Right ventricle myocardium superior (tissue), 1 donor: ENCODE measurements at regions not wholly inside any gene's neighbourhood (a gene's known extent, or its start where the extent isn't known, plus 50 kb on each side); places are given as distances from the start of the nearest gene placed in this dataset.
"Not testable (repeated sequence)": the region's sequence is repeated elsewhere in the genome, so short reads cannot be mapped to it uniquely, and the experiment has no call there.

Experiments
- ATAC-seq: fragments of 200-7000 bp; cut with Tn5 transposase; one replicate; pipeline ENCODE4 v1.9.1; 2020; ENCODE audit warnings: mild to moderate bottlenecking; ENCODE audit not compliant: poor library complexity
- DNase-seq: peaks from one replicate; pipeline ENCODE4 v3.0.0-alpha.2; 2020
- intact Hi-C: fragments of 100-400 bp; cut with DNase I; formaldehyde crosslinking; loops from one replicate; pipeline ENCODE4 v1.11.2; 2022
- donor health status: DM: no; HTN: yes; CAD: no; lungs with severe emphysema.

GRCh38 chr5:53378590-53379247 is 101.7 kb upstream of the FST start:
- DNase-seq (no peak), ATAC-seq (no peak)
- intact Hi-C loops: no loop called here

DNA sequence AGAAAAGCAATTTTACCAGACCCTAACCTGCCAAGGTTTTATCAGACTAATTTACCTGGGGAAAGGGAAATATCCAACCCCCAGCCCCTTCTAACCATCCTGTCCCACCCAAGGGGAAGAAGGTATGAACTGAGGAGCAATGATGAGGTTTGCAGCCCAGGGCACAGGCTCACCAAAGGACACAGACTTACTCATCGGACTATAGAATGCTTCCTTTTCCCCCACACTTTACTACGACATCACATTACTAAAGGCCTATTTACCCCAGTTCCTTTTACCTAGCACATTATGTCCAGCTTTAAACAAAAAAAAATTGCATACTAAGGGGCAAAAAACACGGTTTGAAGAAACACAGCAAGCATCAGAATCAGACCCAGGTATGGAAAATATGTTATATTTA is 94.1 kb upstream of the FST start:
- no peak for DNase-seq
- ATAC-seq: no peak
- intact Hi-C loops: no loop called here

DNA sequence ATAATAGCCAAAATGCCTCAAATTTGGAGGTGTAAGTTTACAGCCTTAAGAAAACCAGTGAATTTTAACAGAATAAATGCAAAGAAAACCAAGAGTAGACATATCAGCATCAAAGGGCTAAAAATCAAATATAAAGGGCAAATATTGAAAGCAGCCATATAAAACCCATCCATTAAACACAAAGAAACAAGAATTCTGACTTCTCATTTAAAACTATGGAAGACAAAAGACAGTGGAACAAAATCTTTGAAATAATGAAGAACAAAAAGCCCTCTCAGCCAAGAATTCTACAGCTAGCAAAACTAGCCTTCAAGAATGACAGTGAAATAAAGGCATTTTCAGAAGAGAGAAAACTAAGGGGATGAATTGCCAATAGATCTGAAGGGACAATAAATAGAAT is 91.3 kb upstream of the FST start:
- ATAC-seq (no peak), DNase-seq (no peak)
- intact Hi-C loops: no loop called here

DNA sequence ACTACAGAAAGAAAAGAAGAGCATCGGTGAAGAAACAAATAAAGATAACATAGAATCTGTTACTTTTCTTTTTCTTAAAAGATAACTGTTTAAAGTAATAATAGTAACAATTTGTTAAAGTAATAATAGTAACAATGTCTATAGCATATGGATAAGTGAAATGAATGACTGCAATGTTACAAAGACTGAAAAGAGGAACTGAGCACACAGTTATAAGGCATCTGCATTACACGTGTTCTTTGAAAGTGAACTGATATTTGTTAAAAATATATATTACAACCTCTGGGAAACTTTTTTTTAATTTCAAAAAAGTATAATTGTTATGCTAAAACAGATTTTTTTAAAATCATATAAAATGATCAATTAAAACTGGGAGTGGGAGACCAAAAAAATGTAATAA is 88.4 kb upstream of the FST start:
- DNase-seq (no peak), ATAC-seq (no peak)
- intact Hi-C loops: no loop called here

GRCh38 chr5:53394808-53395207 is 85.6 kb upstream of the FST start:
- intact Hi-C loops: no loop called here
- DNase-seq (no peak), ATAC-seq (no peak)

DNA sequence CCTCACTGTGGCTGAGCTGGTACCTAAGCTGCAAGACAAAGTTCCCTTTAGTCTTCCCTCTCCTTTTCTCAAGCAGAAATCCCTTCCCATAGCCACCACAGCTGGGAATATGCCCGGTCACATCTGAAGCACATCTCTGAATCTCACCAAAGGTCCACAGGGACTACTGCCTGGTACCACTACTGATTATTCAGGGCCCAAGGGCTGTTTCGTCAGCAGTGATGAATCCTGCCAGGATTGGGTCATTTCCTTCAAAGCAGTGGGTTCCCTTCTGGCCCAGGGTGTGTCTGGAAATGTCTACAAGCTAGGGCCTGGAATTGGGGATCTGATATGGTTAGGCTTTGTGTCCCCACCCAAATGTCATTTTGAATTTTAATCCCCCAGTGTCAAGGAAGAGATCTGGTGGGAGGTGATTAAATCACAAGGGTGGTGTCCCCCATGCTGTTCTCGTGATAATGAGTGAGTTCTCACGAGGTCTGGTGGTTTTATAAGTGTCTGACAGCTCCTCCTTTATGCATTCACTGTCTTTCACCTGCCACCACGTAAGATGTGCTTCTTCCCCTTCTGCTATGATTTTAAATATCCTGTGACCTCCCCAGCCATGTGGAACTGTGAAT is 83.2 kb upstream of the FST start:
- ATAC-seq (no peak), DNase-seq (no peak)
- intact Hi-C loops: no loop called here

- intact Hi-C loops: no loop called here
- ATAC-seq (peak; percentile 55), DNase-seq (peak; percentile 46)
Measured at GRCh38 chr5:53397845-53398244, 82.6 kb upstream of the FST start.

DNA sequence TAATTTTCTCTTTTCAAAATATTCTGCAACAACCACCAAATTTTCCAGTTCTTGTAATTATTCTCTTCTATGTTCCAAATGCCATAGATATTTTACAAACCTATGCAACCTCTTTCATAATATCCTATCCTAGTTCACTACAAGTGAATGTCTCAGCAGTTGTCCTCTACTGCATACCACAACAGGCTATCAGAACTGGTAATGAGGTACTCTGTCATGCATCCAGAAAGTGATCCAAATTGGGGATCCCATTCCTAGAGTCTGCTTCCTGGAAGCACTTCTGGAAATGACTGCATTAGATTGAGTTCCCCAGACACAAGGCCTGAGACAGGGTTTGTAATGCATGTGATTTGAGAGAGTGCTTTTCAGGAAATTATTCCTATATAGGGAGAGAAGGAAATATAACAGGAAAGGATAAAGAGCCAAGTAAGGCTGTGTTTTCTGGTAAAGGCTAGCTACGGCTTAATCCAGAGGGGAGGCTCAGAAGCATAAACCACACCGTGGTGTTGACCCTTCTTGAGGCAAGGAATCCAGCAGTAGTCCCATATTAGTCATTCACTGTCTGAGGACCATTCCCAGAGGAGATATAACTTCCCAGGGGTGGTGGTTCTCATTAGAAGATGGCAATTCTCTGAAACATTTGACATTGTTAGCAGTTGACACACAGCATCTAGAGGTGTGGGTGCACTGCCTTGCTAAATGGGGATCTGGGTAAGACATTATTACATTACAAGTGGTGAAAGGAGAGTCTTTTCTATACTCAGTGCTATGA is 80.3 kb upstream of the FST start:
- no peak for ATAC-seq
- intact Hi-C loops: no loop called here
- DNase-seq: no peak

GRCh38 chr5:53403291-53403690 is 77.1 kb upstream of the FST start:
- intact Hi-C loops: no loop called here
- no peak for ATAC-seq
- no peak for DNase-seq

- no peak for DNase-seq
- no peak for ATAC-seq
- intact Hi-C loops: no loop called here
Measured at GRCh38 chr5:53403758-53404157, 76.7 kb upstream of the FST start.

DNA sequence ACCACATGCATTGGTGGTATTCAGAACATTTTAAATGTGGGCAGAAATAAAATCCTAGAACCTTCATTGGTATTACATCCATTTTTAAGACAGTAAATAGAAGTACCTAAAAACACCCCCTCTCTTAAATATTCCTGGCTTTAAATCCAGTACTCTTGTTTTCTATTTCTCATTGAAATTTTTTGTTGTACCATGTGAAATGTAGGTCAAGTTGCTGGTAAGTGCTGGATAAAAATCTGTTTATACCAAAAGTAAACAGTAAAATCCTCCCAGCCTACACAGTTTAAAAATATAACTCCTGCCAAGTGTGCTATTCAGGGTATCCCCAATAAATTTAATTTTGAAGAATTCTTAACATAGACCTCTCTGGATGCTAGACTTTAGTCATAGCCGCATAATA is 75.0 kb upstream of the FST start:
- DNase-seq: no peak
- no peak for ATAC-seq
- intact Hi-C loops: no loop called here

- DNase-seq: no peak
- ATAC-seq: no peak
- intact Hi-C loops: no loop called here
Measured at GRCh38 chr5:53406630-53407316, 73.7 kb upstream of the FST start.

DNA sequence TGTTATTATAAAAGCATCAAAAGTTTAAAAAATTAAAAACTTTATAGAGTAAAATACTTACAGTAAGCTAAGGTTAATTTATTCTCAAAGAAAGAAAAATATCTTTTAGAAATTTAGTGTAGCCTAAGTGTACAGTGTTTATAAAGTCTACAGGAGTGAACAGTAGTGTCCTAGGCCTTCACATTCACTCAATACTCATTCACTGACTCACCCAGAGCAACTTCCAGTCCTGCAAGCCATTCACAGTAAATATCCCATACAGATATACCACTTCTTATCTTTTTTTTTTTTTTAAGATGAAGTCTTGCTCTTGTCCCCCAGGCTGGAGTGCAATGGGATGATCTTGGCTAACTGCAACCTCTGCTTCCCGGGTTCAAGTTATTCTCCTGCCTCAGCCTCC is 73.1 kb upstream of the FST start:
- no peak for DNase-seq
- intact Hi-C loops: no loop called here
- no peak for ATAC-seq

DNA sequence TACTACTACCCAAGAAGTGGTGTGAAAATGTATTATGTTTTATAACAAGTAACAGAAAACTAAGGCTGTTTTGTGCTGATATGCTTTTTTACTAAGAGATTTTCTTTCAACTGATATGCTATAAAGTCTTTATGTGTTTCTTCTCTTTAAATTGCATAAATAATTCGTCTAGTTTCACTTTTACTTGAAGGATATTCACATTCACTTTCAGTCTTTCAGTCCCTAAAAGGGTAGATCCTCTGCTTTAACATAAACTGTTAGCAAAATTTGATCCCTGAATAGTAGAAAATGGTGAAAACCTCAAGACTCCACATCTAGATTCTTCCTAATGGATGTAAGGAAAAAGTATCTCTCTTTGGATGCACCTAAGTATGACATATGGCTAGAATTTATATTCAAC is 69.0 kb upstream of the FST start:
- intact Hi-C loops: no loop called here
- DNase-seq: no peak

DNA sequence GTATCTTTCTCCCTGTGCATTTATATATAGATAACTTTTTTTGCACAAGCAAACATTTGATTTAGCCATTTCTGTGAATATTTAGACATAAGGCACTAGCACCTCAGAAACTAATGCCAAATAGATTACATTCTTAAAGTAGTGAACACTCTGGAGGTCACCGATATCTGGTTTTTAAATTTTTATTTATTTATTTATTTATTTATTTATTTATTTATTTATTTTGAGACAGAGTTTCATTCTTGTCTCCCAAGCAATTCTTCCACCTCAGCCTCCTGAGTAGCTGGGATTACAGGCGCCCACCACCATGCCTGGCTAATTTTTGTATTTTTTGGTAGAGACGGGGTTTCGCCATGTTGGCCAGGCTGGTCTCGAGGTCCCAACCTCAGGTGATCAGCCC is 67.9 kb upstream of the FST start:
- ATAC-seq, DNase-seq: not testable (repeated sequence)

More for the DNA sequence above, 69.0 kb upstream of the FST start:
- ATAC-seq: no peak

GRCh38 chr5:53416144-53416738 is 64.2 kb upstream of the FST start:
- no peak for DNase-seq
- ATAC-seq: no peak

More for the DNA sequence above, 67.9 kb upstream of the FST start:
- intact Hi-C loops: not testable (repeated sequence)

GRCh38 chr5:53418409-53418808 is 62.0 kb upstream of the FST start:
- ATAC-seq (no peak), DNase-seq (no peak)
- intact Hi-C loops: no loop called here

More at GRCh38 chr5:53416144-53416738, 64.2 kb upstream of the FST start:
- intact Hi-C loops: no loop called here

GRCh38 chr5:53418826-53419658 is 61.4 kb upstream of the FST start:
- DNase-seq (no peak), ATAC-seq (no peak)
- intact Hi-C loops: no loop called here
